ENCODE measurements at regions not wholly inside any gene's neighbourhood (a gene's known extent, or its start where the extent isn't known, plus 50 kb on each side); places are given as distances from the start of the nearest gene placed in this dataset.
A peak's percentile ranks its signal among the peaks of the same experiment; 100 is the strongest.

- DNase-seq (ENCODE audit: low read depth), result no peak
These were observed 285.1 kb downstream of the RBM43 start for GRCh38 chr2:150976604-150977003.

GRCh38 chr2:150974864-150975263 lies 286.8 kb downstream of the RBM43 start:
- DNase-seq (ENCODE audit: low read depth), result no peak

- no peak for DNase-seq (ENCODE audit: low read depth)
These were observed 287.4 kb downstream of the RBM43 start for GRCh38 chr2:150974234-150974633.

- DNase-seq (ENCODE audit: low read depth), result no peak
These were observed 289.8 kb downstream of the RBM43 start for GRCh38 chr2:150971910-150972309.

GRCh38 chr2:150963336-150963735 lies 298.3 kb downstream of the RBM43 start:
- no peak for DNase-seq (ENCODE audit: low read depth)

GRCh38 chr2:150955231-150955630 lies 306.4 kb downstream of the RBM43 start:
- no peak for DNase-seq (ENCODE audit: low read depth)

- no peak for DNase-seq (ENCODE audit: low read depth)
These were observed 314.8 kb downstream of the RBM43 start for GRCh38 chr2:150946831-150947230.

GRCh38 chr2:150944315-150944714 lies 317.3 kb downstream of the RBM43 start:
- no peak for DNase-seq (ENCODE audit: low read depth)

- DNase-seq (ENCODE audit: low read depth), result no peak
These were observed 322.6 kb downstream of the RBM43 start for GRCh38 chr2:150939087-150939486.

GRCh38 chr2:150938527-150938926 lies 323.1 kb downstream of the RBM43 start:
- no peak for DNase-seq (ENCODE audit: low read depth)

- DNase-seq (ENCODE audit: low read depth), result no peak
These were observed 324.6 kb downstream of the RBM43 start for GRCh38 chr2:150937030-150937429.

- DNase-seq (ENCODE audit: low read depth), result no peak
These were observed 330.2 kb downstream of the RBM43 start for GRCh38 chr2:150931451-150931850.

GRCh38 chr2:150925611-150926010 lies 336.1 kb downstream of the RBM43 start:
- no peak for DNase-seq (ENCODE audit: low read depth)

- DNase-seq (ENCODE audit: low read depth), result no peak
These were observed 336.8 kb downstream of the RBM43 start for GRCh38 chr2:150924878-150925277.

- no peak for DNase-seq (ENCODE audit: low read depth)
These were observed 341.8 kb downstream of the RBM43 start for GRCh38 chr2:150919901-150920300.

- no peak for DNase-seq (ENCODE audit: low read depth)
These were observed 343.5 kb downstream of the RBM43 start for GRCh38 chr2:150917961-150918713.

- no peak for DNase-seq (ENCODE audit: low read depth)
These were observed 344.9 kb downstream of the RBM43 start for GRCh38 chr2:150916467-150917396.

- DNase-seq (ENCODE audit: low read depth), result peak; percentile 94
These were observed 349.8 kb downstream of the RBM43 start for GRCh38 chr2:150911766-150912280.

- no peak for DNase-seq (ENCODE audit: low read depth)
These were observed 352.1 kb downstream of the RBM43 start for GRCh38 chr2:150909613-150910012.

GRCh38 chr2:150909090-150909489 lies 352.6 kb downstream of the RBM43 start:
- no peak for DNase-seq (ENCODE audit: low read depth)

GRCh38 chr2:150907466-150907865 lies 354.2 kb downstream of the RBM43 start:
- DNase-seq (ENCODE audit: low read depth), result no peak

GRCh38 chr2:150903461-150903860 lies 358.2 kb downstream of the RBM43 start:
- no peak for DNase-seq (ENCODE audit: low read depth)

- DNase-seq (ENCODE audit: low read depth), result no peak
These were observed 358.6 kb downstream of the RBM43 start for GRCh38 chr2:150903055-150903454.

All from stromal cell of bone marrow (primary cell).